ENCODE measurements at regions not wholly inside any gene's neighbourhood (a gene's known extent, or its start where the extent isn't known, plus 50 kb on each side); places are given as distances from the start of the nearest gene placed in this dataset.

- POLR2A ChIA-PET: no interaction called here
- Histone ChIP-seq H3K36me3 (ENCODE audit: control insufficient read depth in 2 of 2, insufficient read depth in 1 of 2, low read length in 2 of 2) (no peaks in the 10 kb centered on the region), H3K4me3 (ENCODE audit: low read depth, low read length) (no peak overlapping the region), H3K4me1 (ENCODE audit: control insufficient read depth, insufficient read depth, low read length) (no peaks in the 10 kb centered on the region), H3K27ac (ENCODE audit: extremely low read depth, low read depth, low read length) (no peak overlapping the region), H3K9me3 (ENCODE audit: control insufficient read depth, insufficient read depth, low read depth, low read length) (no peaks in the 10 kb centered on the region)
- no peak for TF ChIP-seq BCL11A (tag by site-specific recombination; IDR thresholded peaks at IDR 0.05; ENCODE audit: low read depth)
- CTCF ChIA-PET: no interaction called here
Measured at GRCh38 chr5:18354828-18355227, 720.6 kb downstream of the TAF11L14 start.

- H3K9me3 ChIP-seq (ENCODE audit: control insufficient read depth, insufficient read depth, low read depth, low read length): no peaks in the 10 kb centered on the region
- CTCF ChIA-PET: no interaction called here
- TF ChIP-seq ZSCAN18 (tag by site-specific recombination; IDR thresholded peaks at IDR 0.05): no peak
- TF ChIP-seq TCF7L2 (IDR thresholded peaks at IDR 0.05; ENCODE audit: borderline replicate concordance, low read depth, low read length): no peak
- TF ChIP-seq ZSCAN30 (tag by site-specific recombination; IDR thresholded peaks at IDR 0.05): no peak
- TF ChIP-seq ZNF585B (tag by site-specific recombination; IDR thresholded peaks at IDR 0.05): no peak
- TF ChIP-seq REPIN1 (tag by site-specific recombination; IDR thresholded peaks at IDR 0.05; ENCODE audit: low read depth): no peak
- no peak for TF ChIP-seq ZNF449 (tag by site-specific recombination; IDR thresholded peaks at IDR 0.05)
- no peak for TF ChIP-seq ZNF785 (tag by site-specific recombination; IDR thresholded peaks at IDR 0.05)
- no peak for TF ChIP-seq ZNF843 (tag by site-specific recombination; IDR thresholded peaks at IDR 0.05)
- no peak for TF ChIP-seq ZNF184 (tag by site-specific recombination; IDR thresholded peaks at IDR 0.05)
- TF ChIP-seq ZNF48 (tag by site-specific recombination; IDR thresholded peaks at IDR 0.05): no peak
- no peak for TF ChIP-seq ZBTB48 (tag by site-specific recombination; IDR thresholded peaks at IDR 0.05)
- no peak for TF ChIP-seq INSM2 (tag by site-specific recombination; IDR thresholded peaks at IDR 0.05)
- no peak for TF ChIP-seq ZNF133 (tag by site-specific recombination; IDR thresholded peaks at IDR 0.05)
- TF ChIP-seq ZNF366 (tag by site-specific recombination; conservative IDR thresholded peaks at IDR 0.05): no peak
Measured at GRCh38 chr5:18357486-18357885, 723.2 kb downstream of the TAF11L14 start.

GRCh38 chr5:18366234-18366633 is 732.0 kb downstream of the TAF11L14 start:
- POLR2A ChIA-PET: no interaction called here
- no peak overlapping the region for H3K4me3 ChIP-seq (ENCODE audit: low read depth, low read length)
- H3K9me3 ChIP-seq (ENCODE audit: control insufficient read depth, insufficient read depth, low read depth, low read length): no peaks in the 10 kb centered on the region
- CTCF ChIA-PET: no interaction called here
- H3K4me1 ChIP-seq (ENCODE audit: control insufficient read depth, insufficient read depth, low read length): no peaks in the 10 kb centered on the region
- no peaks in the 10 kb centered on the region for H3K36me3 ChIP-seq (ENCODE audit: control insufficient read depth in 2 of 2, insufficient read depth in 1 of 2, low read length in 2 of 2)
- no peak overlapping the region for H3K27ac ChIP-seq (ENCODE audit: extremely low read depth, low read depth, low read length)
- TF ChIP-seq AEBP2 (tag by site-specific recombination; IDR thresholded peaks at IDR 0.05; ENCODE audit: borderline replicate concordance) (no peak), REST (tag by site-specific recombination; IDR thresholded peaks at IDR 0.05) (no peak), ZNF132 (tag by site-specific recombination; IDR thresholded peaks at IDR 0.05; ENCODE audit: borderline replicate concordance) (no peak), ZNF248 (tag by site-specific recombination; IDR thresholded peaks at IDR 0.05) (no peak), ZNF571 (tag by site-specific recombination; IDR thresholded peaks at IDR 0.05) (no peak), ZNF449 (tag by site-specific recombination; IDR thresholded peaks at IDR 0.05) (no peak), ZNF114 (tag by site-specific recombination; IDR thresholded peaks at IDR 0.05) (no peak), OVOL3 (tag by site-specific recombination; IDR thresholded peaks at IDR 0.05) (no peak), ZNF184 (tag by site-specific recombination; IDR thresholded peaks at IDR 0.05) (no peak)

More at GRCh38 chr5:18357486-18357885, 723.2 kb downstream of the TAF11L14 start:
- no peak overlapping the region for H3K4me3 ChIP-seq (ENCODE audit: low read depth, low read length)
- no peak overlapping the region for H3K27ac ChIP-seq (ENCODE audit: extremely low read depth, low read depth, low read length)
- POLR2A ChIA-PET: no interaction called here
- H3K4me1 ChIP-seq (ENCODE audit: control insufficient read depth, insufficient read depth, low read length): no peaks in the 10 kb centered on the region
- no peaks in the 10 kb centered on the region for H3K36me3 ChIP-seq (ENCODE audit: control insufficient read depth in 2 of 2, insufficient read depth in 1 of 2, low read length in 2 of 2)

Measured in HEK293 (cell line).